ENCODE measurements at regions not wholly inside any gene's neighbourhood (a gene's known extent, or its start where the extent isn't known, plus 50 kb on each side); places are given as distances from the start of the nearest gene placed in this dataset.
A peak's percentile ranks its signal among the peaks of the same experiment; 100 is the strongest.

DNA sequence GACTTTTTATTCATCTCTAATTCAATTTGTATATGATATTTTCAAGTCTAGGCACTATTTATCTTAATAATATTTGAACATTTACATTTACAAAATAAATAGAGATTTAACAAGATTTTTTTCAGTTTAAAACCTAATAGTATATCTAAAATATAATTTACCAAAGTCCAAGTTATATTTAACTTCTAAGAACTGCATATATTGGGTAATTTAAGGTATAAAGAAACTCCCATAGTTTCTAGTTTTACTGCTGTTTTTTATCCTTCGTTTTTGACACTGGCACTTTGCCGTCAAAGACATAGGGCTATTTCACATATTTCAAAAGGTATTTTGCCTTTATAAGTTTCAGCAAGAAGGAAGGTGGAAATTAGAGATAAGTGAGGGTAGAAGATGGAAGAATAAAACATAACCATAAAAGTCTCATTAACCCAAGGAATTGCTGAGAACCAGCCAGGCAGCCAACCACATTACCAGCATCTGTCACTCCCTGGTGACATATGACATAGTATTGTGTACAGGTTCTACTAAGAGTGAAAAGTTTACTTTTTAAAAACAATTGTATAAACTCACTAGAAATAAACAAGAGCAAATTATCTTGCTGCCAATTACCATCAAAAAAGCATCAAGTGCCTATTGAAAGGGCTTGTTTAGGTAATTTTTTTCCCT is 251.5 kb downstream of the NSUN3 start:
- DNase-seq (ENCODE audit: low read depth, low spot score), result no peak
- Histone ChIP-seq H3K9ac (ENCODE audit: insufficient read length, low read depth) (no peak overlapping the region), H3K27me3 (ENCODE audit: insufficient read depth, insufficient read length) (no peaks in the 10 kb centered on the region), H3K4me1 (ENCODE audit: insufficient read depth, insufficient read length) (no peaks in the 10 kb centered on the region), H3K36me3 (ENCODE audit: insufficient read depth, insufficient read length, low read length) (no peaks in the 10 kb centered on the region), H3K4me3 (ENCODE audit: insufficient read length, low read depth) (no peak overlapping the region), H3K9me3 (ENCODE audit: insufficient read depth, low read length) (peaks cover under 1% of the 10 kb centered on the region; the same call in 1 of the 2 replicates)
- TF ChIP-seq SUZ12 (IDR thresholded peaks at IDR 0.05; ENCODE audit: extremely low read depth, insufficient read depth, insufficient read length) (no peak), YY1 (IDR thresholded peaks at IDR 0.05; ENCODE audit: insufficient read depth, insufficient read length) (no peak), ZNF274 (IDR thresholded peaks at IDR 0.05; ENCODE audit: low read depth, low read length) (no peak)

DNA sequence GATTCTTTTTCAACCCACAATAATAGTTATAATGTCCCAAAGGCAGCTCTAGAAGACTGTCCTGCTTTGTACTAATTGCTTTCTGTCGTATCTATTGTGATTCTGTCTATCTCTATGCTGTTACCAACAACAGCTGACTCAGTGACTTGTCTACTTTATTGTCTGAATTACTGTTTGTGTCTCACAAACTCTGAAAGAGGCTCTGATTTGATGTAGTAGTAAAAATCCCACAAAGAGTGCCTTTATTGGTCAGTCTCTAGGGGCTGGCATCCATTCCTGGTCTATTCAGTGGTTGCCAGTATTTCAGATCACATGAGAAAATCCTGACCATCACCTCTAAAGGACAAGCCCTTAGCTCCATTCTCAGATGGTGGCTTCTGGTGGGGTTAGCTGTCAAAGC is 254.2 kb downstream of the NSUN3 start:
- no peak for TF ChIP-seq ZNF274 (IDR thresholded peaks at IDR 0.05; ENCODE audit: low read depth, low read length)
- TF ChIP-seq YY1 (IDR thresholded peaks at IDR 0.05; ENCODE audit: insufficient read depth, insufficient read length), result no peak
- no peak for TF ChIP-seq SUZ12 (IDR thresholded peaks at IDR 0.05; ENCODE audit: extremely low read depth, insufficient read depth, insufficient read length)
- Histone ChIP-seq H3K4me3 (ENCODE audit: insufficient read length, low read depth) (no peak overlapping the region), H3K36me3 (ENCODE audit: insufficient read depth, insufficient read length, low read length) (no peaks in the 10 kb centered on the region), H3K4me1 (ENCODE audit: insufficient read depth, insufficient read length) (no peaks in the 10 kb centered on the region), H3K27me3 (ENCODE audit: insufficient read depth, insufficient read length) (no peaks in the 10 kb centered on the region), H3K9me3 (ENCODE audit: insufficient read depth, low read length) (no peaks in the 10 kb centered on the region), H3K9ac (ENCODE audit: insufficient read length, low read depth) (no peak overlapping the region)
- DNase-seq (ENCODE audit: low read depth, low spot score), result no peak

DNA sequence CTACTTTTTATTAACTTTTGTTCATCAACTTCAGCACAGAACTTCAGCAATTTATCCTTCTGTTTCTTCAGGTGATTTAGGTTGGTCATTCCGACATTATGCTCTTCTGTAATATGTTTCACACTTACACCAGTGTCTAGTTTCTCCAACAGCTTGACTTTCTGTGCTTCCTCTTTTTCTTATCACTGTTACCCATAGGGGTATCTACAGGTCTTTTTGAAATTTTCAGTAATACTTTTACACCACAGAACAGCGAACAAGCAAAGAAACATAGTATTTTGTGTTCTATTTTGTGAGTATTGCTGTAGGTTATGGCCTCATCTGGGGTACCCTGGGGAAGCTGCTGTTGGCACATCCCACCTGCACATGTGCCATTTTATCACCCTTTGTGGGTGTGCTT is 260.7 kb downstream of the NSUN3 start:
- Histone ChIP-seq H3K4me3 (ENCODE audit: insufficient read length, low read depth) (no peak overlapping the region), H3K36me3 (ENCODE audit: insufficient read depth, insufficient read length, low read length) (no peaks in the 10 kb centered on the region), H3K9me3 (ENCODE audit: insufficient read depth, low read length) (no peaks in the 10 kb centered on the region), H3K9ac (ENCODE audit: insufficient read length, low read depth) (no peak overlapping the region), H3K4me1 (ENCODE audit: insufficient read depth, insufficient read length) (no peaks in the 10 kb centered on the region), H3K27me3 (ENCODE audit: insufficient read depth, insufficient read length) (no peaks in the 10 kb centered on the region)
- DNase-seq (ENCODE audit: low read depth, low spot score), result no peak
- TF ChIP-seq YY1 (IDR thresholded peaks at IDR 0.05; ENCODE audit: insufficient read depth, insufficient read length) (no peak), SUZ12 (IDR thresholded peaks at IDR 0.05; ENCODE audit: extremely low read depth, insufficient read depth, insufficient read length) (no peak)

DNA sequence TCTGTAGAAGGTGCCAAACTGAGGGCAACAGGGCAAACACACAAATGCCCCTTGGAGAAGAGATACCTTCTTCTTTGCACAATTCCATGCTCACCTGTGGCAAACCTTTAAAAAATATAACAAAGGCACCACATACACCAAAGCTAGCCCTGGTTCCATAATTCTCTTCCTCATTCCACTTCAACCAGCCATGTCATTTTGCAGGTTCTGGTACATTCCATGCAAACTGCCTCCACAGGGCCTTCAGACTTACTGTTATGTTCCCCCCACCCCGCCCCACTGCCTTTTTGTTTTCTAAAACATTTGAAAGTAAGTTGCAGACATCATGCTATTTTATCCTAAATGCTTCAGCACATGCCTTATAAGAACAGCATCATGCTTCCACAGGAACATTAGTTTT is 269.0 kb downstream of the NSUN3 start:
- H3K4me1 ChIP-seq (ENCODE audit: insufficient read depth, insufficient read length), result no peaks in the 10 kb centered on the region
- TF ChIP-seq YY1 (IDR thresholded peaks at IDR 0.05; ENCODE audit: insufficient read depth, insufficient read length) (no peak), ZNF274 (IDR thresholded peaks at IDR 0.05; ENCODE audit: low read depth, low read length) (no peak), SUZ12 (IDR thresholded peaks at IDR 0.05; ENCODE audit: extremely low read depth, insufficient read depth, insufficient read length) (no peak)
- no peaks in the 10 kb centered on the region for H3K9me3 ChIP-seq (ENCODE audit: insufficient read depth, low read length)
- H3K36me3 ChIP-seq (ENCODE audit: insufficient read depth, insufficient read length, low read length), result no peaks in the 10 kb centered on the region
- no peaks in the 10 kb centered on the region for H3K27me3 ChIP-seq (ENCODE audit: insufficient read depth, insufficient read length)
- H3K4me3 ChIP-seq (ENCODE audit: insufficient read length, low read depth), result no peak overlapping the region
- no peak overlapping the region for H3K9ac ChIP-seq (ENCODE audit: insufficient read length, low read depth)
- no peak for DNase-seq (ENCODE audit: low read depth, low spot score)

DNA sequence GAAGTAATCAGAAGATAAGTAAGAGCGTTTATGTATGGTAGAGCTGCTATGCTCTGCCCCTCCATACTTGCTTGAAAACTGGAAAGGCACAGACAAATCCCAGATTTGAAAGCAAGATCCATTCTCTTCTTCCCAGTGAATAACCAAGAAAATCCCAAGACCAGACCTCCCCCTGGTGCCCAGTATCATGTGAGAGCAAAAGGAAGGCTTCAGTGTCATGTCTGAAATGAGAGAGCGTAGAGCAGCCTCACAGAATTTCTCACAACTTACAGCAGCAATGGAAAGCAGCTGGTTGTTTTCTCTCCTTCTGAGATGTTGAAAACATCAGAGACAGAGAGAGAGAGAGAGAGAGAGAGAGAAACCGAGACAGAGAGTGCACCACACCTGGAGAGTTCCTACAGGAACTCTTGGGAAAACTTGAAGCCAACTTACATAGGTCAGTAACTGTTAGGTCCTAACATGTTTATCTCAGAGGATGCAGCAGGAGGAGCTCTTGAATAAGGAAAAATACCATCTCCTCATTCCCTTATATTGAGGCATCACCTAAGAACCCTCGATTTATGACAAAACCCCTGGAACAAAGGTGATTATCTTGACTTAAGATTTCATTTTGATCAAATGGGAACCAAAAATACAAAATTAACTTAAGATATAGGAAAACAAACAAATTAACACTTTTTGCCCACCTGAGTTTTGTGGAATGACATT is 273.3 kb downstream of the NSUN3 start:
- no peak overlapping the region for H3K4me3 ChIP-seq (ENCODE audit: insufficient read length, low read depth)
- peak; percentile 58 for DNase-seq (ENCODE audit: low read depth, low spot score)
- H3K36me3 ChIP-seq (ENCODE audit: insufficient read depth, insufficient read length, low read length), result no peaks in the 10 kb centered on the region
- TF ChIP-seq ZNF274 (IDR thresholded peaks at IDR 0.05; ENCODE audit: low read depth, low read length), result no peak
- TF ChIP-seq YY1 (IDR thresholded peaks at IDR 0.05; ENCODE audit: insufficient read depth, insufficient read length), result no peak
- TF ChIP-seq SUZ12 (IDR thresholded peaks at IDR 0.05; ENCODE audit: extremely low read depth, insufficient read depth, insufficient read length), result no peak
- no peaks in the 10 kb centered on the region for H3K4me1 ChIP-seq (ENCODE audit: insufficient read depth, insufficient read length)
- H3K27me3 ChIP-seq (ENCODE audit: insufficient read depth, insufficient read length), result no peaks in the 10 kb centered on the region
- H3K9ac ChIP-seq (ENCODE audit: insufficient read length, low read depth), result no peak overlapping the region
- no peaks in the 10 kb centered on the region for H3K9me3 ChIP-seq (ENCODE audit: insufficient read depth, low read length)

DNA sequence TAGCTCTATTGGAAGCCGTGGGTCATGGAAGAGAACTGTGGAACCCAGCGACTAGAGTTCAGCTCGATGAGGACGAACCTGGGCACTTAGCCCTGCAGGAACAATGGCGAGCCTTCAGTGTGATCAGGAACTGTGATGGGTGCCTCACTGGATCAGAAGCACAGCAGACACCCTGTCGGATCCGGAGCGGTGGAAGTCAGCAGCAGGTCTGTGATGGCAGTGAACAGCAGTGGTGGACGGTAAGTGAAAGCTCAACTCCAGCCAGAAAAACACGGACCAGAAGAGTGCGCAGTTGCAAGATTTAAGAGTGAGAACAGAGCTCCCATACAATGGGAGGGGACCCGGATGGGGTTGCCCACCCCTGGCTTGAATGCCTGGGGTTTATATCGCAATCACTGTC is 282.2 kb downstream of the NSUN3 start:
- Histone ChIP-seq H3K4me3 (ENCODE audit: insufficient read length, low read depth) (no peak overlapping the region), H3K36me3 (ENCODE audit: insufficient read depth, insufficient read length, low read length) (no peaks in the 10 kb centered on the region), H3K9ac (ENCODE audit: insufficient read length, low read depth) (no peak overlapping the region), H3K4me1 (ENCODE audit: insufficient read depth, insufficient read length) (no peaks in the 10 kb centered on the region), H3K9me3 (ENCODE audit: insufficient read depth, low read length) (peaks cover 30% of the 10 kb centered on the region; the same call in 1 of the 2 replicates), H3K27me3 (ENCODE audit: insufficient read depth, insufficient read length) (no peaks in the 10 kb centered on the region)
- TF ChIP-seq YY1 (IDR thresholded peaks at IDR 0.05; ENCODE audit: insufficient read depth, insufficient read length) (no peak), ZNF274 (IDR thresholded peaks at IDR 0.05; ENCODE audit: low read depth, low read length) (no peak), SUZ12 (IDR thresholded peaks at IDR 0.05; ENCODE audit: extremely low read depth, insufficient read depth, insufficient read length) (no peak)
- no peak for DNase-seq (ENCODE audit: low read depth, low spot score)

DNA sequence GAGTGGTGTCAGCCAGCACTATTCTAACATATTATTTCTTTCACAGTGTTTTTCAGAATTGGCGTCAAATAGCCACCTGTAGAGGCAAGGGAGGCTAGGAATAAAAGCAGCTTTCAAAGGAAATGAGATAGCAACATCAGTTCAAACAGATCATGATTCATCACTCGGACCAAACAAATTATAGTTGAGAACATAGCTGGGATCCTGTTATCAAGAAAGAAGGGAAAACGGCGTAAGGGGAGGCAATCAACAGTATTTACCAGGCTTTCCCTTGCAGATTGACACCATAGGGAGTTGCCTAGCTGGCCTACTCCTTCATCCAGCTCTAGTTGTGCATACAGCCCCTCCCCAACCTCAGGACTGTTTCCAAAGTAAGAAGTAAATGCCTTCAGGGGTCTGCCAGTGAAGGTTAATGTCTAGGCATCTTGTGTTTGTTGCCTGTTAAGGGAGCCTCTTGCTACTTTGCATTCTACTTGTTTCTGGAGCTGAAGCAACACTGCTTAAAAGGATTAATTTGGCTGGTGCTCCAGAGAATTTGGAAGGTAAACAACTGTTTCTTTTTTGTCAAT is 286.5 kb downstream of the NSUN3 start:
- no peak overlapping the region for H3K9ac ChIP-seq (ENCODE audit: insufficient read length, low read depth)
- TF ChIP-seq ZNF274 (IDR thresholded peaks at IDR 0.05; ENCODE audit: low read depth, low read length) (no peak), SUZ12 (IDR thresholded peaks at IDR 0.05; ENCODE audit: extremely low read depth, insufficient read depth, insufficient read length) (no peak), YY1 (IDR thresholded peaks at IDR 0.05; ENCODE audit: insufficient read depth, insufficient read length) (no peak)
- no peaks in the 10 kb centered on the region for H3K36me3 ChIP-seq (ENCODE audit: insufficient read depth, insufficient read length, low read length)
- peaks cover 33% of the 10 kb centered on the region; the same call in 1 of the 2 replicates for H3K9me3 ChIP-seq (ENCODE audit: insufficient read depth, low read length)
- no peaks in the 10 kb centered on the region for H3K4me1 ChIP-seq (ENCODE audit: insufficient read depth, insufficient read length)
- no peak overlapping the region for H3K4me3 ChIP-seq (ENCODE audit: insufficient read length, low read depth)
- peak; percentile 55 for DNase-seq (ENCODE audit: low read depth, low spot score)
- no peaks in the 10 kb centered on the region for H3K27me3 ChIP-seq (ENCODE audit: insufficient read depth, insufficient read length)
